Glutamatergic neuron (in vitro differentiated cells): ENCODE measurements at regions not wholly inside any gene's neighbourhood (a gene's known extent, or its start where the extent isn't known, plus 50 kb on each side); places are given as distances from the start of the nearest gene placed in this dataset.

Source experiments
- DNase-seq: peaks from one replicate; pipeline ENCODE4 v3.0.0; 2022
- H3K27ac Mint-ChIP-seq: one replicate; pipeline ENCODE4 v1.8.0; 2020; ENCODE audit warnings: mild to moderate bottlenecking, mixed read lengths, inconsistent platforms; ENCODE audit not compliant: unreplicated experiment
- H3K27me3 Mint-ChIP-seq: one replicate; pipeline ENCODE4 v1.8.0; 2020; ENCODE audit warnings: mild to moderate bottlenecking, moderate library complexity, mixed read lengths, inconsistent platforms; ENCODE audit not compliant: unreplicated experiment
- H3K36me3 Mint-ChIP-seq: one replicate; pipeline ENCODE4 v1.8.0; 2020; ENCODE audit warnings: mild to moderate bottlenecking, mixed read lengths, inconsistent platforms; ENCODE audit not compliant: unreplicated experiment
- H3K4me1 Mint-ChIP-seq: one replicate; pipeline ENCODE4 v1.8.0; 2020; ENCODE audit warnings: mild to moderate bottlenecking, low read depth, mixed read lengths, inconsistent platforms; ENCODE audit not compliant: unreplicated experiment
- H3K4me3 Mint-ChIP-seq: one replicate; pipeline ENCODE4 v1.8.0; 2020; ENCODE audit warnings: mild to moderate bottlenecking, mixed read lengths, inconsistent platforms; ENCODE audit not compliant: unreplicated experiment
- H3K9me3 Mint-ChIP-seq: one replicate; pipeline ENCODE4 v1.8.0; 2020; ENCODE audit warnings: mild to moderate bottlenecking, moderate library complexity, mixed read lengths, inconsistent platforms; ENCODE audit not compliant: unreplicated experiment
- CTCF ChIP-seq: fragments of 200-600 bp; sonication (generic); IDR thresholded peaks from one replicate; pipeline ENCODE4 v1.5.0; 2021; ENCODE audit not compliant: partially characterized antibody, unreplicated experiment

GRCh38 chr15:38872732-38873131 is 308.1 kb upstream of the RASGRP1 start:
- no peaks in the 10 kb centered on the region for H3K27me3 Mint-ChIP-seq
- H3K27ac Mint-ChIP-seq: no peak overlapping the region
- H3K4me3 Mint-ChIP-seq: no peak overlapping the region
- no peaks in the 10 kb centered on the region for H3K9me3 Mint-ChIP-seq
- no peak for DNase-seq
- no peaks in the 10 kb centered on the region for H3K4me1 Mint-ChIP-seq
- no peaks in the 10 kb centered on the region for H3K36me3 Mint-ChIP-seq
- no peak for TF ChIP-seq CTCF

GRCh38 chr15:38873158-38873557 is 308.5 kb upstream of the RASGRP1 start:
- Mint-ChIP-seq H3K4me3 (no peak overlapping the region), H3K27ac (no peak overlapping the region), H3K27me3 (no peaks in the 10 kb centered on the region), H3K4me1 (no peaks in the 10 kb centered on the region), H3K9me3 (no peaks in the 10 kb centered on the region), H3K36me3 (no peaks in the 10 kb centered on the region)
- TF ChIP-seq CTCF: no peak
- no peak for DNase-seq

GRCh38 chr15:38874464-38874863 is 309.9 kb upstream of the RASGRP1 start:
- H3K9me3 Mint-ChIP-seq: no peaks in the 10 kb centered on the region
- DNase-seq: no peak
- H3K27me3 Mint-ChIP-seq: no peaks in the 10 kb centered on the region
- no peak overlapping the region for H3K4me3 Mint-ChIP-seq
- H3K4me1 Mint-ChIP-seq: no peaks in the 10 kb centered on the region
- no peak overlapping the region for H3K27ac Mint-ChIP-seq
- H3K36me3 Mint-ChIP-seq: no peaks in the 10 kb centered on the region
- TF ChIP-seq CTCF: no peak

- no peak overlapping the region for H3K4me3 Mint-ChIP-seq
- no peak for TF ChIP-seq CTCF
- H3K27ac Mint-ChIP-seq: no peak overlapping the region
- DNase-seq: no peak
- no peaks in the 10 kb centered on the region for H3K9me3 Mint-ChIP-seq
- no peaks in the 10 kb centered on the region for H3K4me1 Mint-ChIP-seq
- H3K36me3 Mint-ChIP-seq: no peaks in the 10 kb centered on the region
- H3K27me3 Mint-ChIP-seq: no peaks in the 10 kb centered on the region
These were observed 311.6 kb upstream of the RASGRP1 start for GRCh38 chr15:38876211-38876610.

- no peaks in the 10 kb centered on the region for H3K27me3 Mint-ChIP-seq
- no peak for DNase-seq
- H3K36me3 Mint-ChIP-seq: no peaks in the 10 kb centered on the region
- H3K4me3 Mint-ChIP-seq: no peak overlapping the region
- no peak for TF ChIP-seq CTCF
- H3K9me3 Mint-ChIP-seq: no peaks in the 10 kb centered on the region
- H3K4me1 Mint-ChIP-seq: no peaks in the 10 kb centered on the region
- H3K27ac Mint-ChIP-seq: no peak overlapping the region
These were observed 312.0 kb upstream of the RASGRP1 start for GRCh38 chr15:38876621-38877020.
